GM23338 (cell line): ENCODE measurements at regions not wholly inside any gene's neighbourhood (a gene's known extent, or its start where the extent isn't known, plus 50 kb on each side); places are given as distances from the start of the nearest gene placed in this dataset.
"Not testable (repeated sequence)": the region's sequence is repeated elsewhere in the genome, so short reads cannot be mapped to it uniquely, and the experiment has no call there.

Experiments
- ATAC-seq: fragments of 200-7000 bp; cut with Tn5 transposase; 3 replicates; pipeline ENCODE4 v1.9.1; 2020
- DNase-seq: peaks from one replicate; pipeline ENCODE4 v3.0.0-alpha.2; 2015; ENCODE audit warnings: low spot score
- H2AFZ ChIP-seq: fragments of 200-600 bp; sonication (generic); 2 replicates; pipeline ENCODE4 v1.8.0; 2016; ENCODE audit warnings: antibody characterized with exemption, mild to moderate bottlenecking, moderate library complexity
- H3F3A ChIP-seq: fragments of 200-600 bp; sonication (generic); replicated peaks from 2 replicates; pipeline ENCODE4 v1.8.0; 2017; ENCODE audit warnings: antibody characterized with exemption, mixed run types, low read depth
- H3K27ac ChIP-seq: fragments of 200-600 bp; sonication (generic); 2 replicates; pipeline ENCODE4 v1.6.1; 2016; ENCODE audit warnings: low read depth
- H3K27me3 ChIP-seq: fragments of 200-600 bp; sonication (generic); 2 replicates; pipeline ENCODE4 v1.8.0; 2016; ENCODE audit warnings: mild to moderate bottlenecking, mixed run types, moderate library complexity; ENCODE audit not compliant: insufficient read depth
- H3K36me3 ChIP-seq: fragments of 200-600 bp; sonication (generic); 2 replicates; pipeline ENCODE4 v1.8.0; 2016; ENCODE audit warnings: mild to moderate bottlenecking; ENCODE audit not compliant: insufficient read depth
- H3K4me1 ChIP-seq: fragments of 200-600 bp; sonication (generic); 2 replicates; pipeline ENCODE4 v1.8.0; 2016; ENCODE audit warnings: mild to moderate bottlenecking, moderate library complexity; ENCODE audit not compliant: insufficient read depth
- H3K4me2 ChIP-seq: fragments of 200-600 bp; sonication (generic); 2 replicates; pipeline ENCODE4 v1.7.1; 2017; ENCODE audit warnings: mixed run types
- H3K4me3 ChIP-seq: fragments of 200-600 bp; sonication (generic); 2 replicates; pipeline ENCODE4 v1.6.1; 2016; ENCODE audit warnings: mixed run types
- H3K79me2 ChIP-seq: fragments of 200-600 bp; sonication (generic); replicated peaks from 2 replicates; pipeline ENCODE4 v1.8.0; 2017; ENCODE audit warnings: mild to moderate bottlenecking; ENCODE audit not compliant: insufficient read depth
- H3K9me2 ChIP-seq: fragments of 200-600 bp; sonication (generic); 2 replicates; pipeline ENCODE4 v1.8.0; 2017; ENCODE audit not compliant: insufficient read depth
- H4K20me1 ChIP-seq: fragments of 200-600 bp; sonication (generic); replicated peaks from 2 replicates; pipeline ENCODE4 v1.8.0; 2017; ENCODE audit warnings: mild to moderate bottlenecking; ENCODE audit not compliant: insufficient read depth
- H3K27ac Mint-ChIP-seq: 2 replicates; pipeline ENCODE4 v1.8.0; 2020; ENCODE audit warnings: inconsistent platforms, mild to moderate bottlenecking, moderate library complexity, mixed read lengths
- H3K27me3 Mint-ChIP-seq: 3 replicates; pipeline ENCODE4 v1.8.0; 2022; ENCODE audit warnings: low read depth, mild to moderate bottlenecking, moderate library complexity, mixed read lengths, inconsistent platforms; ENCODE audit not compliant: insufficient read depth, poor library complexity
- H3K36me3 Mint-ChIP-seq: 3 replicates; pipeline ENCODE4 v1.8.0; 2021; ENCODE audit warnings: low read depth, mild to moderate bottlenecking, inconsistent platforms, moderate library complexity, mixed read lengths
- H3K4me1 Mint-ChIP-seq: 3 replicates; pipeline ENCODE4 v1.8.0; 2020; ENCODE audit warnings: mild to moderate bottlenecking, inconsistent platforms, mixed read lengths
- H3K4me3 Mint-ChIP-seq: 3 replicates; pipeline ENCODE4 v1.8.0; 2021; ENCODE audit warnings: moderate library complexity, mild to moderate bottlenecking, inconsistent platforms, mixed read lengths
- H3K9me3 Mint-ChIP-seq: 3 replicates; pipeline ENCODE4 v1.8.0; 2020; ENCODE audit warnings: moderate library complexity, mild to moderate bottlenecking, inconsistent platforms, mixed read lengths
- CREB1 ChIP-seq: fragments of 250-450 bp; sonication (Bioruptor Pico); IDR thresholded peaks from 2 replicates; pipeline ENCODE4 v1.5.0; 2020; ENCODE audit warnings: low read depth, mild to moderate bottlenecking, moderate library complexity
- CTCF ChIP-seq, 2 experiments: fragments of 200-600 bp in 1 of 2; sonication (generic) in 1 of 2; conservative IDR thresholded peaks; 2 replicates each; pipeline versions ENCODE4 v1.5.1 to v1.6.1; 2016 to 2017; ENCODE audit warnings: antibody characterized with exemption in 2 of 2, low read depth in 2 of 2, mild to moderate bottlenecking in 2 of 2, moderate library complexity in 1 of 2
- EZH2 ChIP-seq: fragments of 200-600 bp; sonication (generic); IDR thresholded peaks from one replicate; pipeline ENCODE4 v1.8.0; 2017; ENCODE audit warnings: antibody characterized with exemption, mild to moderate bottlenecking, low read depth; ENCODE audit not compliant: unreplicated experiment
- EZH2phosphoT487 ChIP-seq: fragments of 200-600 bp; sonication (generic); IDR thresholded peaks from one replicate; pipeline ENCODE4 v1.8.1; 2018; ENCODE audit warnings: antibody characterized with exemption; ENCODE audit not compliant: unreplicated experiment
- JUNB ChIP-seq: IDR thresholded peaks from one replicate; pipeline ENCODE4 v1.6.1; 2016; ENCODE audit warnings: antibody characterized with exemption; ENCODE audit not compliant: unreplicated experiment
- NANOG ChIP-seq: IDR thresholded peaks from 2 replicates; pipeline ENCODE4 v1.6.1; 2016; ENCODE audit warnings: antibody characterized with exemption, borderline replicate concordance
- POLR2AphosphoS5 ChIP-seq: IDR thresholded peaks from 2 replicates; pipeline ENCODE4 v1.6.1; 2016; ENCODE audit warnings: antibody characterized with exemption, low read depth
- ZNF114 ChIP-seq: fragments of 250-450 bp; sonication (Bioruptor Pico); IDR thresholded peaks from 2 replicates; pipeline ENCODE4 v1.5.0; 2020; ENCODE audit warnings: mild to moderate bottlenecking, moderate library complexity
- ZNF331 ChIP-seq: fragments of 250-450 bp; sonication (Bioruptor Pico); IDR thresholded peaks from 2 replicates; pipeline ENCODE4 v1.5.0; 2020; ENCODE audit warnings: low read depth, mild to moderate bottlenecking, moderate library complexity
- TF ChIP-seq, protein P1 (sequence below): IDR thresholded peaks from 2 replicates; pipeline ENCODE4 v1.6.1; 2016; ENCODE audit warnings: antibody characterized with exemption
- TF ChIP-seq, protein P2 (sequence below): IDR thresholded peaks from one replicate; pipeline ENCODE4 v1.6.1; 2018; ENCODE audit warnings: antibody characterized with exemption; ENCODE audit not compliant: unreplicated experiment

DNA sequence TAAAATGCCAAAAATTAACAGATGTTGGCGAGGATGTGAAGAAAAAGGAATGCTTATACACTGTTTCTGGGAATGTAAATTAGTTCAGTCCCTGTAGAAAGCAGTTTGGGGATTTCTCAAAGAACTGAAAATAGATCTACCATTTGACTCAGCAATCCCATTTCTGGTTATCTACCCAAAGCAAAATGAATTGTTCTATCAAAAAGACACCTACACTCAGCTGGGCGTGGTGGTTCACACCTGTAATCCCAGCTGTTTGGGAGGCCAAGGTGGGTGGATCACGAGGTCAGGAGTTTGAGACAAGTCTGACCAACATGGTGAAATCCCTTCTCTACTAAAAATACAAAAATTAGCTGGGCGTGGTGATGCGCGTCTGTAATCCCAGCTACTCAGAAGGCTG lies 279.3 kb upstream of the PDE3A start (continued):
- no peak for TF ChIP-seq CTCF (conservative IDR thresholded peaks at IDR 0.05; ENCODE audit: low read depth in 2 of 2)
- TF ChIP-seq EZH2: no peak

GRCh38 chr12:20093190-20093810 lies 275.0 kb upstream of the PDE3A start:
- not testable (repeated sequence) for H3K4me1 Mint-ChIP-seq, H3K27ac Mint-ChIP-seq, H3K4me3 ChIP-seq, H4K20me1 ChIP-seq, H3K27me3 Mint-ChIP-seq, H3K9me2 ChIP-seq, H3K36me3 ChIP-seq, ATAC-seq, H3K79me2 ChIP-seq, H3K27me3 ChIP-seq, H3K4me3 Mint-ChIP-seq, H3K27ac ChIP-seq, H3K4me1 ChIP-seq, H2AFZ ChIP-seq, H3K4me2 ChIP-seq, H3K36me3 Mint-ChIP-seq, DNase-seq, H3F3A ChIP-seq
- H3K9me3 Mint-ChIP-seq: peaks cover 21% of the 10 kb centered on the region

GRCh38 chr12:20096430-20096829 lies 271.9 kb upstream of the PDE3A start:
- Histone ChIP-seq H3F3A (no peaks in the 10 kb centered on the region), H3K36me3 (peaks cover 1% of the 10 kb centered on the region; the same call in 1 of the 2 replicates), H3K27me3 (no peaks in the 10 kb centered on the region), H3K27ac (no peak overlapping the region), H3K79me2 (no peaks in the 10 kb centered on the region), H2AFZ (no peak overlapping the region), H3K4me3 (no peak overlapping the region), H3K4me2 (no peak overlapping the region), H3K4me1 (peaks cover 12% of the 10 kb centered on the region), H3K9me2 (peaks cover 13% of the 10 kb centered on the region; the same call in 1 of the 2 replicates), H4K20me1 (no peaks in the 10 kb centered on the region)
- Mint-ChIP-seq H3K4me1 (peaks cover 18% of the 10 kb centered on the region), H3K36me3 (peaks cover 4% of the 10 kb centered on the region; the same call in 2 of the 3 replicates), H3K9me3 (peaks cover 22% of the 10 kb centered on the region), H3K4me3 (no peak overlapping the region), H3K27me3 (no peaks in the 10 kb centered on the region), H3K27ac (no peak overlapping the region)
- DNase-seq: no peak
- no peak for ATAC-seq
- no peak for TF ChIP-seq EZH2
- TF ChIP-seq, protein P1, sequence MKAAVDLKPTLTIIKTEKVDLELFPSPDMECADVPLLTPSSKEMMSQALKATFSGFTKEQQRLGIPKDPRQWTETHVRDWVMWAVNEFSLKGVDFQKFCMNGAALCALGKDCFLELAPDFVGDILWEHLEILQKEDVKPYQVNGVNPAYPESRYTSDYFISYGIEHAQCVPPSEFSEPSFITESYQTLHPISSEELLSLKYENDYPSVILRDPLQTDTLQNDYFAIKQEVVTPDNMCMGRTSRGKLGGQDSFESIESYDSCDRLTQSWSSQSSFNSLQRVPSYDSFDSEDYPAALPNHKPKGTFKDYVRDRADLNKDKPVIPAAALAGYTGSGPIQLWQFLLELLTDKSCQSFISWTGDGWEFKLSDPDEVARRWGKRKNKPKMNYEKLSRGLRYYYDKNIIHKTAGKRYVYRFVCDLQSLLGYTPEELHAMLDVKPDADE: no peak
- TF ChIP-seq JUNB: no peak
- TF ChIP-seq CREB1 (CRISPR knock-in tag): no peak
- TF ChIP-seq POLR2AphosphoS5: no peak
- TF ChIP-seq NANOG: no peak
- TF ChIP-seq, protein P2, sequence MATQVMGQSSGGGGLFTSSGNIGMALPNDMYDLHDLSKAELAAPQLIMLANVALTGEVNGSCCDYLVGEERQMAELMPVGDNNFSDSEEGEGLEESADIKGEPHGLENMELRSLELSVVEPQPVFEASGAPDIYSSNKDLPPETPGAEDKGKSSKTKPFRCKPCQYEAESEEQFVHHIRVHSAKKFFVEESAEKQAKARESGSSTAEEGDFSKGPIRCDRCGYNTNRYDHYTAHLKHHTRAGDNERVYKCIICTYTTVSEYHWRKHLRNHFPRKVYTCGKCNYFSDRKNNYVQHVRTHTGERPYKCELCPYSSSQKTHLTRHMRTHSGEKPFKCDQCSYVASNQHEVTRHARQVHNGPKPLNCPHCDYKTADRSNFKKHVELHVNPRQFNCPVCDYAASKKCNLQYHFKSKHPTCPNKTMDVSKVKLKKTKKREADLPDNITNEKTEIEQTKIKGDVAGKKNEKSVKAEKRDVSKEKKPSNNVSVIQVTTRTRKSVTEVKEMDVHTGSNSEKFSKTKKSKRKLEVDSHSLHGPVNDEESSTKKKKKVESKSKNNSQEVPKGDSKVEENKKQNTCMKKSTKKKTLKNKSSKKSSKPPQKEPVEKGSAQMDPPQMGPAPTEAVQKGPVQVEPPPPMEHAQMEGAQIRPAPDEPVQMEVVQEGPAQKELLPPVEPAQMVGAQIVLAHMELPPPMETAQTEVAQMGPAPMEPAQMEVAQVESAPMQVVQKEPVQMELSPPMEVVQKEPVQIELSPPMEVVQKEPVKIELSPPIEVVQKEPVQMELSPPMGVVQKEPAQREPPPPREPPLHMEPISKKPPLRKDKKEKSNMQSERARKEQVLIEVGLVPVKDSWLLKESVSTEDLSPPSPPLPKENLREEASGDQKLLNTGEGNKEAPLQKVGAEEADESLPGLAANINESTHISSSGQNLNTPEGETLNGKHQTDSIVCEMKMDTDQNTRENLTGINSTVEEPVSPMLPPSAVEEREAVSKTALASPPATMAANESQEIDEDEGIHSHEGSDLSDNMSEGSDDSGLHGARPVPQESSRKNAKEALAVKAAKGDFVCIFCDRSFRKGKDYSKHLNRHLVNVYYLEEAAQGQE: no peak
- no peak for TF ChIP-seq EZH2phosphoT487
- TF ChIP-seq ZNF114 (CRISPR knock-in tag): no peak
- TF ChIP-seq ZNF331 (CRISPR knock-in tag): no peak
